ENCODE measurements at regions not wholly inside any gene's neighbourhood (a gene's known extent, or its start where the extent isn't known, plus 50 kb on each side); places are given as distances from the start of the nearest gene placed in this dataset.

DNA sequence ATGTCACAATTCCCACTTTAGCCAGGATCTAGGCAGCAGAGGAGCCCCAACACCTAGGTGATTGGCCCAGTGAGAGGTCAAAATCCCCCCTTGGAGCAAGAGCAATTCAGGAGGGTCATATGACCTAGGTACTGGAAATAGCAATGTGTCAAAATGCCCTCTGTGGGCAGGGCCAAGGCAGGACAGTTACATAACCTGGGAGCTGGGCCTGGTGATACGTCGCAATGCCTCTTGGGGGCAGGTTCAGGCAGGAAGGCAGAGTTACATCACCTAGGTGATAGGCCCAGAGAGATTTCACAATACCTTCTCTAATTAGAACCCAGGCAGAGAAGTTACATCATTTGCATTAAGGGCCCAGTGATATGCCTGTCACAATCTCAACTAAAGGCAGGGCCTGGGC lies 1906.3 kb downstream of the TP53TG3F start:
- Histone ChIP-seq H3K9me3 (ENCODE audit: control insufficient read depth in 4 of 4, insufficient read depth in 3 of 4, low read length in 3 of 4) (peaks cover 0 to 34% (median 6%) of the 10 kb centered on the region in 4 donors), H3K36me3 (ENCODE audit: control insufficient read depth in 4 of 4, insufficient read depth in 4 of 4, low read length in 4 of 4) (no peaks in the 10 kb centered on the region), H3K4me1 (ENCODE audit: control insufficient read depth in 5 of 5, insufficient read depth in 5 of 5, low read length in 5 of 5) (no peaks in the 10 kb centered on the region), H3K9ac (ENCODE audit: insufficient read depth in 1 of 2, low read length in 2 of 2) (no peak overlapping the region), H3K4me3 (no peak overlapping the region), H3K27me3 (ENCODE audit: control insufficient read depth in 3 of 3, insufficient read depth in 3 of 3, low read length in 2 of 3) (no peaks in the 10 kb centered on the region), H3K27ac (ENCODE audit: low read depth in 1 of 2, low read length in 1 of 2) (no peak overlapping the region)
- 64 to 67% methylated on average over 2 of the region's 2 CpGs for WGBS, 2 donors
- DNase-seq (no peak), ATAC-seq (ENCODE audit: insufficient read depth, low FRiP score) (no peak)
- TF ChIP-seq, protein P1, sequence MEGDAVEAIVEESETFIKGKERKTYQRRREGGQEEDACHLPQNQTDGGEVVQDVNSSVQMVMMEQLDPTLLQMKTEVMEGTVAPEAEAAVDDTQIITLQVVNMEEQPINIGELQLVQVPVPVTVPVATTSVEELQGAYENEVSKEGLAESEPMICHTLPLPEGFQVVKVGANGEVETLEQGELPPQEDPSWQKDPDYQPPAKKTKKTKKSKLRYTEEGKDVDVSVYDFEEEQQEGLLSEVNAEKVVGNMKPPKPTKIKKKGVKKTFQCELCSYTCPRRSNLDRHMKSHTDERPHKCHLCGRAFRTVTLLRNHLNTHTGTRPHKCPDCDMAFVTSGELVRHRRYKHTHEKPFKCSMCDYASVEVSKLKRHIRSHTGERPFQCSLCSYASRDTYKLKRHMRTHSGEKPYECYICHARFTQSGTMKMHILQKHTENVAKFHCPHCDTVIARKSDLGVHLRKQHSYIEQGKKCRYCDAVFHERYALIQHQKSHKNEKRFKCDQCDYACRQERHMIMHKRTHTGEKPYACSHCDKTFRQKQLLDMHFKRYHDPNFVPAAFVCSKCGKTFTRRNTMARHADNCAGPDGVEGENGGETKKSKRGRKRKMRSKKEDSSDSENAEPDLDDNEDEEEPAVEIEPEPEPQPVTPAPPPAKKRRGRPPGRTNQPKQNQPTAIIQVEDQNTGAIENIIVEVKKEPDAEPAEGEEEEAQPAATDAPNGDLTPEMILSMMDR (IDR thresholded peaks at IDR 0.05; ENCODE audit: control extremely low read depth, extremely low read depth), result no peak

DNA sequence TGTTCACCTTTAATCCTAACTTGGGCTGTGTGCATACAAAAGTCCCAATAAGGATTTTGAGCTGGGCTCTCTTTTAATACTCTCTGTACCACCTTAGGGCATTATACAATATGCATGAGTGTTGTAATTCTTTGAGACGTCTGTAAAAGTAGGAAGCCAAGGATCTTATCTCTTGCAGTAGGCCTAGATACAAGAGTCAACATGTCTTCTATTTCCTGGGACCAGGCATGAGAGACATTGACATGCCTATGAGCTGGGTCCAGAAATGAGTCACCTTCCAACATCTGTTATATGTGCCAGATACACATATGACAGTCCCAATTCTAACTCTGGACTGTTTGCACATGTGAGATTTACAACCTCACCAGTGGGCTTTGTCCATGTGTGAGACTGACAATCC lies 1911.2 kb downstream of the TP53TG3F start:
- 66 to 73% methylated on average over 1 of the region's 1 CpG for WGBS, 2 donors

DNA sequence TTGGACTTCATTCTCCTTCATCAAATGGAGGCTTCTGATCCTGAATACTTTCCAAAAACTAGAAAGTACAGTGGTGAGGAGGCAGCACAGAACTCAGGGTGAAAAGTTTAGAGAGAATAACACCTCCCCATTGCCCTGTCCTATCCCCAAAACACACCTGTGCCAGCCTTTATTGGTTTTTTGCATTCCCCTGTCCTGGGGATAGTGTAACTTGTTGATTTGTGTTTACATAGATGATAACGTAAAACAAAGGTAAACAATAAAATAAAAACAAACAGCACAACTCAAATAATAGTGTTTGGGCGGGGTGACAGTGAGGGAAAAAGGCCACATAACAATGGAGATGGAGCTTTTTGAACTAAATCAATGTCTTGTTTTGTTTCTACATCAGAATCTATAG lies 1917.7 kb downstream of the TP53TG3F start:
- 46 to 60% methylated on average over 2 of the region's 2 CpGs for WGBS, 2 donors
- ATAC-seq (ENCODE audit: insufficient read depth, low FRiP score), result no peak
- Histone ChIP-seq H3K27ac (ENCODE audit: low read depth in 1 of 2, low read length in 1 of 2) (no peak overlapping the region), H3K4me3 (no peak overlapping the region), H3K27me3 (ENCODE audit: control insufficient read depth in 3 of 3, insufficient read depth in 3 of 3, low read length in 2 of 3) (no peaks in the 10 kb centered on the region), H3K9me3 (ENCODE audit: control insufficient read depth in 4 of 4, insufficient read depth in 3 of 4, low read length in 3 of 4) (peaks cover 0 to 16% (median under 1%) of the 10 kb centered on the region in 4 donors), H3K4me1 (ENCODE audit: control insufficient read depth in 5 of 5, insufficient read depth in 5 of 5, low read length in 5 of 5) (no peaks in the 10 kb centered on the region), H3K36me3 (ENCODE audit: control insufficient read depth in 4 of 4, insufficient read depth in 4 of 4, low read length in 4 of 4) (no peaks in the 10 kb centered on the region), H3K9ac (ENCODE audit: insufficient read depth in 1 of 2, low read length in 2 of 2) (no peak overlapping the region)
- TF ChIP-seq, protein P1 (IDR thresholded peaks at IDR 0.05; ENCODE audit: control extremely low read depth, extremely low read depth), result no peak
- no peak for DNase-seq

More for the DNA sequence above, 1911.2 kb downstream of the TP53TG3F start:
- TF ChIP-seq, protein P1 (IDR thresholded peaks at IDR 0.05; ENCODE audit: control extremely low read depth, extremely low read depth), result no peak
- DNase-seq (no peak), ATAC-seq (ENCODE audit: insufficient read depth, low FRiP score) (no peak)
- Histone ChIP-seq H3K4me3 (no peak overlapping the region), H3K27me3 (ENCODE audit: control insufficient read depth in 3 of 3, insufficient read depth in 3 of 3, low read length in 2 of 3) (no peaks in the 10 kb centered on the region), H3K27ac (ENCODE audit: low read depth in 1 of 2, low read length in 1 of 2) (no peak overlapping the region), H3K9me3 (ENCODE audit: control insufficient read depth in 4 of 4, insufficient read depth in 3 of 4, low read length in 3 of 4) (peaks cover 0 to 18% (median 5%) of the 10 kb centered on the region in 4 donors), H3K9ac (ENCODE audit: insufficient read depth in 1 of 2, low read length in 2 of 2) (no peak overlapping the region), H3K4me1 (ENCODE audit: control insufficient read depth in 5 of 5, insufficient read depth in 5 of 5, low read length in 5 of 5) (no peaks in the 10 kb centered on the region), H3K36me3 (ENCODE audit: control insufficient read depth in 4 of 4, insufficient read depth in 4 of 4, low read length in 4 of 4) (no peaks in the 10 kb centered on the region)

DNA sequence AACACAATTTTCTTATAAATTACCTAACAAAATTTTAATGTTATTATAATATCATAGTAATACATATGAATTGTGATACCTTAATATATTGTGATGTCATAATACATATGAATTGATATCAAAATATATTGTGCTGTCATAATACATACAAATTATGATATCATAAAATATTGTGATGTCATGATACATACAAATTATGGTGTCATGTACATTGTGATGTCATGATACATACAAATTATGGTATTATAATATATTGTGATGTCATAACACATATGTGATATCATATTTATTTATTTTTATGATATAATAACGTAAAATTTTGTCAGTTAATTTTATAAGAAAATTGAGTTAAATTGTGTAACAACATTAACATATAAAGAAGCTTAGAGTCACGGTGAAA lies 1927.2 kb downstream of the TP53TG3F start:
- WGBS, 2 donors, result 47 to 58% methylated on average over 2 of the region's 2 CpGs
- H3K4me3 ChIP-seq, result no peak overlapping the region
- DNase-seq (no peak), ATAC-seq (ENCODE audit: insufficient read depth, low FRiP score) (no peak)
- H3K4me1 ChIP-seq (ENCODE audit: control insufficient read depth in 5 of 5, insufficient read depth in 5 of 5, low read length in 5 of 5), result no peaks in the 10 kb centered on the region
- no peak overlapping the region for H3K9ac ChIP-seq (ENCODE audit: insufficient read depth in 1 of 2, low read length in 2 of 2)
- peaks cover 0 to 12% (median 2%) of the 10 kb centered on the region in 4 donors for H3K9me3 ChIP-seq (ENCODE audit: control insufficient read depth in 4 of 4, insufficient read depth in 3 of 4, low read length in 3 of 4)
- no peaks in the 10 kb centered on the region for H3K36me3 ChIP-seq (ENCODE audit: control insufficient read depth in 4 of 4, insufficient read depth in 4 of 4, low read length in 4 of 4)
- TF ChIP-seq, protein P1 (IDR thresholded peaks at IDR 0.05; ENCODE audit: control extremely low read depth, extremely low read depth), result no peak
- H3K27me3 ChIP-seq (ENCODE audit: control insufficient read depth in 3 of 3, insufficient read depth in 3 of 3, low read length in 2 of 3), result no peaks in the 10 kb centered on the region
- no peak overlapping the region for H3K27ac ChIP-seq (ENCODE audit: low read depth in 1 of 2, low read length in 1 of 2)
